ENCODE measurements at regions not wholly inside any gene's neighbourhood (a gene's known extent, or its start where the extent isn't known, plus 50 kb on each side); places are given as distances from the start of the nearest gene placed in this dataset.
"Not testable (repeated sequence)": the region's sequence is repeated elsewhere in the genome, so short reads cannot be mapped to it uniquely, and the experiment has no call there.

- Histone ChIP-seq H3K27ac (ENCODE audit: low read depth, low read length, poor library complexity, severe bottlenecking) (no peak overlapping the region), H3K4me2 (ENCODE audit: low read length) (no peak overlapping the region), H3K36me3 (ENCODE audit: insufficient read depth, low read length) (peaks cover 19% of the 10 kb centered on the region; the same call in 1 of the 2 replicates), H3K4me1 (ENCODE audit: insufficient read depth, low read length, poor library complexity, severe bottlenecking) (peaks cover 11% of the 10 kb centered on the region), H3K79me2 (ENCODE audit: insufficient read depth, low read depth, low read length) (peaks cover 75% of the 10 kb centered on the region), H3K9me2 (ENCODE audit: insufficient read depth, low read length) (no peaks in the 10 kb centered on the region), H3K9me3 (ENCODE audit: low read length) (no peaks in the 10 kb centered on the region), H4K20me1 (ENCODE audit: insufficient read depth, low read length) (no peaks in the 10 kb centered on the region; the same call in 1 of the 2 replicates), H3K4me3 (ENCODE audit: low read depth, low read length, poor library complexity, severe bottlenecking) (no peak overlapping the region), H2AFZ (ENCODE audit: low read length) (no peak overlapping the region)
- BruUV-seq (replicated peaks), result no TSS peak
- intact Hi-C loops (cut with micrococcal nuclease; ENCODE audit: unreplicated experiment), result no loop called here
- ChIA-PET POLR2A (no interaction called here), CTCF (ENCODE audit: unreplicated experiment) (no interaction called here)
- TF ChIP-seq, protein P1, sequence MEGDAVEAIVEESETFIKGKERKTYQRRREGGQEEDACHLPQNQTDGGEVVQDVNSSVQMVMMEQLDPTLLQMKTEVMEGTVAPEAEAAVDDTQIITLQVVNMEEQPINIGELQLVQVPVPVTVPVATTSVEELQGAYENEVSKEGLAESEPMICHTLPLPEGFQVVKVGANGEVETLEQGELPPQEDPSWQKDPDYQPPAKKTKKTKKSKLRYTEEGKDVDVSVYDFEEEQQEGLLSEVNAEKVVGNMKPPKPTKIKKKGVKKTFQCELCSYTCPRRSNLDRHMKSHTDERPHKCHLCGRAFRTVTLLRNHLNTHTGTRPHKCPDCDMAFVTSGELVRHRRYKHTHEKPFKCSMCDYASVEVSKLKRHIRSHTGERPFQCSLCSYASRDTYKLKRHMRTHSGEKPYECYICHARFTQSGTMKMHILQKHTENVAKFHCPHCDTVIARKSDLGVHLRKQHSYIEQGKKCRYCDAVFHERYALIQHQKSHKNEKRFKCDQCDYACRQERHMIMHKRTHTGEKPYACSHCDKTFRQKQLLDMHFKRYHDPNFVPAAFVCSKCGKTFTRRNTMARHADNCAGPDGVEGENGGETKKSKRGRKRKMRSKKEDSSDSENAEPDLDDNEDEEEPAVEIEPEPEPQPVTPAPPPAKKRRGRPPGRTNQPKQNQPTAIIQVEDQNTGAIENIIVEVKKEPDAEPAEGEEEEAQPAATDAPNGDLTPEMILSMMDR (conservative IDR thresholded peaks at IDR 0.05; ENCODE audit: low read length), result no peak
- TF ChIP-seq EZH2phosphoT487 (IDR thresholded peaks at IDR 0.05; ENCODE audit: borderline replicate concordance, low read depth, low read length), result no peak
- no peak for DNase-seq (ENCODE audit: low spot score)
These were observed 104.5 kb downstream of the CRLF3 start for GRCh38 chr17:30720013-30720471.

GRCh38 chr17:30719131-30719973 lies 105.1 kb downstream of the CRLF3 start:
- intact Hi-C loops (cut with micrococcal nuclease; ENCODE audit: unreplicated experiment), result loop anchor here (5.0 kb wide), 1 partner anchor 377 kb away; no protein-coding TSS in a partner anchor
- H3K9me3 ChIP-seq (ENCODE audit: low read length); CTCF ChIA-PET (ENCODE audit: unreplicated experiment); H2AFZ ChIP-seq (ENCODE audit: low read length); H3K27ac ChIP-seq (ENCODE audit: low read depth, low read length, poor library complexity, severe bottlenecking); POLR2A ChIA-PET; H3K9me2 ChIP-seq (ENCODE audit: insufficient read depth, low read length); H3K4me3 ChIP-seq (ENCODE audit: low read depth, low read length, poor library complexity, severe bottlenecking); H3K4me2 ChIP-seq (ENCODE audit: low read length); H4K20me1 ChIP-seq (ENCODE audit: insufficient read depth, low read length); BruUV-seq (replicated peaks): not testable (repeated sequence)
- H3K79me2 ChIP-seq (ENCODE audit: insufficient read depth, low read depth, low read length), result peaks cover 82% of the 10 kb centered on the region
- H3K36me3 ChIP-seq (ENCODE audit: insufficient read depth, low read length), result peaks cover 19% of the 10 kb centered on the region; the same call in 1 of the 2 replicates
- H3K4me1 ChIP-seq (ENCODE audit: insufficient read depth, low read length, poor library complexity, severe bottlenecking), result peaks cover 18% of the 10 kb centered on the region
- peak; percentile 78 for DNase-seq (ENCODE audit: low spot score)
- TF ChIP-seq, protein P1 (conservative IDR thresholded peaks at IDR 0.05; ENCODE audit: low read length), result peak; percentile 77

GRCh38 chr17:30718691-30719090 lies 105.8 kb downstream of the CRLF3 start:
- not testable (repeated sequence) for H2AFZ ChIP-seq (ENCODE audit: low read length)

GRCh38 chr17:30718099-30718447 lies 106.4 kb downstream of the CRLF3 start:
- H3K4me3 ChIP-seq (ENCODE audit: low read depth, low read length, poor library complexity, severe bottlenecking); CTCF ChIA-PET (ENCODE audit: unreplicated experiment); H3K27ac ChIP-seq (ENCODE audit: low read depth, low read length, poor library complexity, severe bottlenecking); BruUV-seq (replicated peaks); H4K20me1 ChIP-seq (ENCODE audit: insufficient read depth, low read length); POLR2A ChIA-PET; DNase-seq (ENCODE audit: low spot score); H3K9me3 ChIP-seq (ENCODE audit: low read length); H3K9me2 ChIP-seq (ENCODE audit: insufficient read depth, low read length); H3K4me2 ChIP-seq (ENCODE audit: low read length); H2AFZ ChIP-seq (ENCODE audit: low read length): not testable (repeated sequence)
- Histone ChIP-seq H3K79me2 (ENCODE audit: insufficient read depth, low read depth, low read length) (peaks cover 88% of the 10 kb centered on the region), H3K4me1 (ENCODE audit: insufficient read depth, low read length, poor library complexity, severe bottlenecking) (peaks cover 31% of the 10 kb centered on the region), H3K36me3 (ENCODE audit: insufficient read depth, low read length) (peaks cover 19% of the 10 kb centered on the region; the same call in 1 of the 2 replicates)
- intact Hi-C loops (cut with micrococcal nuclease; ENCODE audit: unreplicated experiment), result loop anchor here (5.0 kb wide), 1 partner anchor 376 kb away; no protein-coding TSS in a partner anchor

More at GRCh38 chr17:30718691-30719090, 105.8 kb downstream of the CRLF3 start:
- H3K4me2 ChIP-seq (ENCODE audit: low read length); H3K9me2 ChIP-seq (ENCODE audit: insufficient read depth, low read length); H3K27ac ChIP-seq (ENCODE audit: low read depth, low read length, poor library complexity, severe bottlenecking); CTCF ChIA-PET (ENCODE audit: unreplicated experiment); DNase-seq (ENCODE audit: low spot score); H4K20me1 ChIP-seq (ENCODE audit: insufficient read depth, low read length); H3K4me3 ChIP-seq (ENCODE audit: low read depth, low read length, poor library complexity, severe bottlenecking); BruUV-seq (replicated peaks); POLR2A ChIA-PET; H3K9me3 ChIP-seq (ENCODE audit: low read length): not testable (repeated sequence)
- peaks cover 19% of the 10 kb centered on the region; the same call in 1 of the 2 replicates for H3K36me3 ChIP-seq (ENCODE audit: insufficient read depth, low read length)
- H3K4me1 ChIP-seq (ENCODE audit: insufficient read depth, low read length, poor library complexity, severe bottlenecking), result peaks cover 25% of the 10 kb centered on the region
- peaks cover 88% of the 10 kb centered on the region for H3K79me2 ChIP-seq (ENCODE audit: insufficient read depth, low read depth, low read length)
- intact Hi-C loops (cut with micrococcal nuclease; ENCODE audit: unreplicated experiment), result loop anchor here (5.0 kb wide), 1 partner anchor 376 kb away; no protein-coding TSS in a partner anchor
